SIG-M5 (cell line): ENCODE measurements at regions not wholly inside any gene's neighbourhood (a gene's known extent, or its start where the extent isn't known, plus 50 kb on each side); places are given as distances from the start of the nearest gene placed in this dataset.
"Not testable (repeated sequence)": the region's sequence is repeated elsewhere in the genome, so short reads cannot be mapped to it uniquely, and the experiment has no call there.

ENCODE experiments used
- DNase-seq: peaks from one replicate; lab custom pipeline; 2025; lab: John Stamatoyannopoulos, UW

DNA sequence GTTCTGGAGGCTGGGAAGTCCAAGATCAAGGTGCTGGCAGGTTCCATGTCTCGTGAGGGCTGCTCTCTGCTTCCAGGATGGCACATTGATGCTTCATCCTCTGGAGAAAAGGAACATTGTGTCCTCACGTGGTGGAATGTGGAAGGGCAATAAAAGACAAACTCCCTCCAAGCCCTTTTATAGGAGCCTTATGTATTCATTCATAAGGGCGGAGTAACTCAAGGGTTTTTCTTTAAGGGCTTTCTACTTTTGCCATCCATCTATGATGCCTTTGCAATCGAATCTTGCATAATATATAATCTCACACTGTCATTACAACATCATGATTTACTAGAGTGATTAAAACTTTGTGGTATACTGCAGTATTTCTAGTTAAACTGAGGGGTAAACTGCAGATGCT is 132.7 kb upstream of the DDHD1 start:
- DNase-seq = no peak

DNA sequence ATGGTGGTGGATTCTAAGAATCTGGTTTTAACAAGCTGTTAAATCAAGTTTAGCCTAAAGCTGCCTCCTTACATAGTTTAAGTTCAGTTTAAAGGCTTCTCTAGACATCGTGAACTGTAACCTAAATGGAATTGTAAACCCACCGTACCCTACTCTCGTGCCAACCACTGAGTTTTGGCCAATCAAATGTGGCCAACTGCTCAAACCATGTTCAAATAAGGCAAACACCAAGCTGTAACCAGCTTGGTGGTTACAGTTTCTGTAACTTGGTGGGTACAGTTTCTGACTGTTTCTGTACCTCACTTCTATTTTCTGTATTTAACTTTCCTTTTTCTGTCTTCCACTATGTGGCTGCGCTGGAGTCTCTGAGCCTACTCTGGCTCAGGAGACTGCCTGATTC is 131.9 kb upstream of the DDHD1 start:
- DNase-seq = no peak

DNA sequence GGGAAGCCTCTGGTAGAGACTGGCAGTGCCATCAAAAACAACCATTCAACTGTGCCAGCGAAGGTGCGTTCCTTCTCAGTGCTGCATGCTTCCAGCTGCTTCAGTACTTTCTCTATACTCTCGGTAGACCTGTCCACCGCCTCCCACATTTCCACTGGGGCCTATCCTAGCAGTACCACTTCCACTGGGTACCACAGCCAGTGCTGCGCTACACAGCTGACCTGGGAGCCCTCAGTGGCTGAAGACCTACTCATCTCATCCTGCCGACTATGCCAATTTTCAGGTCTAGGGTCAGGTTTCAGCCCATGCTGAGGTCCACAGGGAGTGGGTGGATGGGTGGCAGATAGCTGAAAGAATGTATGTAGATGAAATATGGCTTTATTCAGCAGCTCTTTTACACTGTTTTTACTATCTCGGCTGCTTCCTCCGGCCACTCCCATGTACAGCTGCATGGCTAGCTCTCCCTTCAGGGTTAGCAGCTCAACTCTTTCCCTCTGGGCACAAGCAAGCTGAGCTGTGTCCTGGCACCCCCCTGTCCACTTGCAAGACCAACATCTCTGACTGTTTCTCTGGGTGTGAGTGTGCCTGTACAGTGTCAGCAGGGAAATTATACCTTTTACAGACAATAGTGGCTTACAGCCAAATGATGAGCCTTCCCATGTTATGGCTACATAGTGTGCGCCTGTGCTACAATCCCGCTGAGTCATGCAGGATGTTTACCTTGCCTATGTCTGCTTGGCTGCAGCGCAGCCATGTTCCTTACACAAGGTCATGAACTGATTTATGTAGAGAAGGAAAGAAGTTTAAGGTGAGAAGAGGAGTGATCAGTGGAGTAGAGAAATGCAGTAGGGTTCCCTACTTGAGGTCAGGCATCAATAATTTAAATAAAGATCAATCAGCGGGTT is 125.7 kb upstream of the DDHD1 start:
- DNase-seq = no peak

DNA sequence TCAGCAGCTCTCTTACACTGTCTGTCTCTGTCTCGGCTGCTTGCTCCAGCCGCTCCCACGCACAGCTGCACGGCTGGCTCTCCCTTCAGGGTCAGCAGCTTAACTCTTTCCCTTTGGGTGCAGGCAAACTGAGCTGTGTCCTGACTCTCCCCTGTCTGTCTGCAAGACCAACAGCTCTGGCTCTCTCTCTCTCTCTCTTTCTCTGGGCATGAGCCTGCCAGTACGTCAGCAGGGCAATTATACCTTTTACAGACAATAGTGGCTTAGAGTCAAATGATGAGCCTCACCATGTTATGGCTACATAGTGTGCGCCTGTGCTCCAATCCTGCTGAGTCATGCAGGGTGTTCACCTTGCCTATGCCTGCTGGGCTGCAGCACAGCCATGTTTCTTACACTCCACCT is 120.5 kb upstream of the DDHD1 start:
- DNase-seq = no peak

DNA sequence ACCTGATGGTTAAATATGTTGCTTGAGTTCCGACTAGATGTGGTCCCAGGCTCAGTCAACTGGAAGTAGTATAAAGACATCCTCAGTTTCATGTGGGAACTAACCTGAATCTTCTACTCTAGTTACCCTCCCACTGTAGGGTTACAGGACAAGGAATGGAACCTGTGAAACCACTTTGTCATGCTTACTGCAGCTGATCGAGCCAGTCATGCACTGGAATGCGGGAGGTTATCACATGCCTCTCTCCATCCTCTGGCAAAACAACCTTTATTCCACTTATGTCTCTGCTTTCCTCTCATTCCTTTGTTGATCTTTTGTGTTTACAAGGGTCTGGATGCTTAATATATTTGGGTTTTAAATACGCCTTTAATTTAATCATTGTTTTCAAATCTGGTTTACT is 111.9 kb upstream of the DDHD1 start:
- no peak for DNase-seq

DNA sequence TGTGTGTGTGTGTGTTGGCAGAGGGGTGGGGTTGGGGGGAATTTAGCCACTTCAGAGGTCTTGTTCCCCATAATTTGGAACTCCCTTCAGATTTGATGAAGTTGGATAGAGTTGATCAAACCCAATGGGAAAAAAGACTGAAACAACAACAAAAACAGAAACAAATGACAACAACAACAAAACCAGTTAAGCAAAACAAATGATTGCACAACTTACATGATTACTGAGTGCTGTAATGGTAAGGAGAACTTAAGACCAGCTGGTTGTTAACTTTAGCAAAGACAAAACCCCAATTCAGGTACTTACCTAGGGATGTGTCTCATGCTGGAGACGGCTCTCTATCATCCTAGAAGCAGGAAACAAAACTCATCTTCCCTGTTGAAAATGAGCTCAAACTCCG is 107.8 kb upstream of the DDHD1 start:
- no peak for DNase-seq

DNA sequence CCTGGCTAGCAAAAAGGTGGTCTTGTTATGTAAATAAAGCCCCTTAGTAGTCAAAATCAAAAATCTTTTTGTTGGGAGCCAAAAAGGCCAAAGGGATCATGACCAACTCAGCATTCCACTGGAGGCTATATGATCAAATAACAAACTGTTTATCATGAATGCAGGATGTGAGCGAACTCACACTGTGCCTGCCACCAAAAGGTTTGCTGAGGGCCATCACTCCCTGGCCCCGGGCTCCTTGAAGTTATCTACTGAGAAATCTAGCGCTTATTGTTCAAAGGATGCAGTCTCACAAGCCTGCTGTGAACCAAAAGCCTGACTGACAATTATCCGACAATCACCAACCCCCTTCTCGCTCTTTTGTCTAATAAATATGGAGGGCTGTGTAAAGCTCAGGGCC is 107.2 kb upstream of the DDHD1 start:
- DNase-seq = no peak

DNA sequence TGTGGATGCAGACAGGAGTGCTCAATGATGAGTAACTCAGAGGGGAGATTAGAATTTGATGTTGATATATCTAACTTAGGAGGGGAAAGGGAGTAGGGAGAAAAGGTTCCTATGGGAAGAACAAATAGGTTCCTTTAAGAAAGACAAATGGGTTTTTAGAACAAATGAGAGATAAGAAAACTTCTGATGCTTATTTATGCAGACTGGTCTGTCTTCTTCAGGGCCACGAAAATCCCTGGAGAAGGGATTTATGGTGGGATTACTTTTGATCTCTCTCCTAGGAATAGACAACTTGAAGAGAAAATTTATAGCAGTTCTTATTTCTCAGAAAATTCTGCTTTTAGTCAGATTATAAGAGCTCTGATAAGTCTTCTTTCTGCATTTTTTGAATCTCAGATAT is 99.0 kb upstream of the DDHD1 start:
- no peak for DNase-seq

DNA sequence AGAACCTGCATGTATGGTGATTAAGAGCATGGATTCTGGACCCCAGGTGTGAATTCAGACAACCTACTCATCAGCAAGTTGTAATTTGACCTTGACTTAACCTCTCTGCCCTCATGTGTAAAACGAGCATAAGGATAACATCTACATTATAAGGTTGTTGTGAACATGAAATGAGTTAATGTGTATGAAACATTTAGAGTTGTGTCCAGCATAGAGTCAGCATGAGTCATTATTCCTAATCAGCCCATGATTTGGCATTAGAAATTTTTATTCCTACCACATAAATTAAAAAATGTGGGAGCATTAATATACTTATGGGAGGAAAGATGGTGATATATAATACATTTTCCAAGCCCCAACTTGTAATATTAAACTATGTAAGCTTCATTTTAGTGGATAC is 95.9 kb upstream of the DDHD1 start:
- no peak for DNase-seq

DNA sequence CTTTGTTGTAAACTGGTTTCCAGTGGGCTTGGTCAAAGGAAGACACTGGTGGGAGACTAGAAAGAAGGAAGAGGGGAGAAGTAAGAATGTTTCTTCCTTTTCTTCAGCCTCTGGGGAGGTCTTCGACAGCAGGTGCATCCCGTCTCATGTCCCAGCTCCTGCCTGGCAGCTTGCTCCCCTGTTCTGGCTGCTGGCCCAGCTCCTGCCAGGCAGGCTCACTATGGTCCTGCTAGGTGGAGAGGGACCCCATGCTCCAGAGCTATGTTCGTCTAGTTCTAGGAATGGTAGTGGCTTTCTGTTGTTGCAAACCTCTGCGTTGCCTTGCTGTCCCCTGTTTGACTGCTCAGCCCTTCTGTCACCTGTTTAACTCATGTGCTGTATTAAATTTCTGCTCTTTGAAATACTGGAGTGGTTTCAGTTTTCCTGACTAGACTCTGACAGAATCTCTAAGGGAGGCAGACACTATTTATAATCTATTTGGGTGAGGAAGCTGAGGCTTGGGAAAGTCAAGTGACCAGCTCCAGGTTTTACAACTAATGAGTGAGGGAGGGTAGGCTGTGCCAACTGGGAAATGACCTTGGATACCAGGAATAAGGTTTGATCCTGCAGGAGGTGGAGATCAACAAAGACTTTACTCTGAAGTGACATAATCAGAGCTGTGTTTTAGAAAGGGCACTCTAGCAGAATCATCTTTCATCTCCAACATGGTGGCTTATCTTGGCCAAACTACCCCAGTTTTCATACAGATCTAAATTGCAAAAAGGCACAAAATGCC is 94.7 kb upstream of the DDHD1 start:
- DNase-seq = no peak

DNA sequence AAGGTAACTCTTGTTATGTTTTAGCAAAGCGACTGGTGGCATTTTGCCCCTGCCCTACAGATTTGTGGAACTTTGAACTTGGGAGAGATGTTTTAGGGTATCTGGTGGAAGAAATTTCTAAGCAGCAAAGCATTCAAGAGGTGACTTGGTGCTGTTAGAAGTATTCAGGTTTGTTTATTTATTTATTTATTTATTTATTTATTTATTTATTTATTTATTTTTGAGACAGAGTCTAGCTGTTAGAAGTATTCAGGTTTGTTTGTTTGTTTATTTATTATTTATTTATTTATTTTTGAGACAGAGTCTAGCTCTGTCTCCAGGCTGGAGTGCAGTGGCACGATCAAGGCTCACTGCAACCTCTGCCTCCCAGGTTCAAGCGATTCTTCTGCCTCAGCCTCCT is 89.8 kb upstream of the DDHD1 start:
- not testable (repeated sequence) for DNase-seq

DNA sequence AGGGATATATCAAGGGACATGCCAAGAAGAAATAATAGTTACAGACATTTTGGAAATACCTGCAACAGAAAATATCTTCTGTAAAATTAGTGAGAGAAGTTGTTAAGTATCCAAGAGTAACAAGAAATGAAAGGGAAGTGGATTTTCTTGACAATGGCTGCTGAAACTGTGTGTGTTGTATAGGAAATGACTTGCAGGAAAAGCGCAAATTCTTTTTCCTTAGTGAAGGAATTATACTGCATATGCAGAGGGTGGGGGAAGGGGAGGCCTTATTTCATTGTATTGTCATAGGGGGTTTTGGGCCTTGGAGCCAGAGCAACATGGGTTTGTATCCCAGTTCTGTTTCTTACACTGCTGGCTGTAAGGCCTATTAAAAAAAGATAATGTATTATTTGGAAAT is 84.4 kb upstream of the DDHD1 start:
- DNase-seq = no peak

DNA sequence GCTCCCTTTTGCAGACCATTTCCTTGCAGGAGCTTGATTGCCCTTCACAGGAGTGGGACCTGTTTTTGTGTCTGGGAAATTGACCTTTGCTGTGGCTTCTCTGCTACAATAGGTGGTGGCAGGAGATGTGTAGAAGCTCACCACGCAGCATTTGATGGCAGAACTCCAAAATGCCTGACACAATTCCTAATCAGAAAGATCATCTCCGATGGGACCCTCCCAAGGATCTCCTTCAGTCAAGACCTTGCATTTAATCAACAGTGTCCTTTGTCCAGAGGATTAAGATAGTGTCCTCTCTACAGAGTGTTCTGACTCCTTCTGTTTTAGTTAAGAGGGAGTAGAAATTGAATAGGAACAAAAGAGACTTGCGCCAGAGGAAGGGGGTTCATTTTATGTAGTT is 83.6 kb upstream of the DDHD1 start:
- no peak for DNase-seq

DNA sequence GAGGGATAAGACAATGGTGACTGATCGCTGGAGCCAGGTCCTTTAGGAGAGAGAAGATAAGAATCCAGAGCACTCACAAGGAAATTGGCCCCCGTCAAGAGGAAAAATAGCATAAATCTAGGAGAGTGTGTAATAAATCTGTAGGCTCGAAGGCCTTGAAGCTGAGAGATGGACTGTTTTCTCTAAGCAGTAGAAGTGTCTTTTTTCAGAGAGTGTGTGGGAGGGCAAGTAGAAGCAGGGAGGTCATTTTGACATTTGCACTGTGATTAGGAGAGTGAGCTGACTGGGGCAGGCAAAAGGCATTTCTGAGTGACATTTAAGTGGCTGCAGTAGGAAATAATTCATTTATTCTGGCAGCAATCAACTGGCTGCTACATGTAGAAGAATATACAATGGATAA is 78.0 kb upstream of the DDHD1 start:
- no peak for DNase-seq

DNA sequence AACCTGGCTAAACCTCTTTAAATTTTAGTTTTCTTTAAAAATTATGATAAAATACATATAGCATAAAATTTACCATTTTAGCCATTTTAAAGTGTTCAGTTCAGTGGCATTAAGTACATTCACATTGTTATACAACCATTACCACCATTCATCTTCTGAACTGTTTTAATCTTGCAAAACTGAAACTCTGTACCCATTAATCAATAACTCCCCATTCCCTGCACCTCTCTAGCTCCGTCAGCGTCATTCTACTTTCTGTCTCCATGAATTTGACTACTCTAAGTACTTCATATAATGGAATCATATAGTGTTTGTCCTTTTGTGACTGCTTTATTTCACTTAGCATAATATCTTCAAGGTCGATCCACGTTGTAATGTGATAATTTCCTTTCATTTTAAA is 75.8 kb upstream of the DDHD1 start:
- DNase-seq = no peak

DNA sequence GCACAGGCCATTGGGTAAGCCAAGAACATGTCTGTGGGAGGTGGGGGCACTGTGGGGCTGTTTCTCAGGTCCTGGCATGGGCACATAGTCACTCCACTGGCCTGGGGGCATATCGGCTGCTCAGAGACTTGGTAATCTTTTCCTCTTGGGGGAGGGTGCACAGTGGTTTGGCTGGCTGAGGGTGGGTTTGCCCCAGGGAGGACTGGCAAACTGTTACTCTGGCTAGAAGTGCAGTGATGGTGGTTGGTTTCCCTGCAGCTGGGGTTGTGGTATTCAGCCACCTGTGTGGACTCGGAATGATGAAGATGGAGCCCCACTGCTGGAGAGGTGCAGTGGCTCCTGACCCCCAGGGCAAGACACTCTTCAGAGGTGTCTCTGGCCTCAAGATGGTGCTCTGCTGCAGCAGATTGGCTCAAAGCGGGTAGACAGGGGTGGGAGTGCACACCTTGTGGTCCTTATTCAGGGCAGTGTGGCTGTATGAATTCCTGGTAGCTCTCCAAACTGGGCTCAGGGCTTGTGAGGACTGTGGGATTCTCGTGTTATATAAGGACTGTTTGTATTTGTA is 74.1 kb upstream of the DDHD1 start:
- DNase-seq = no peak

DNA sequence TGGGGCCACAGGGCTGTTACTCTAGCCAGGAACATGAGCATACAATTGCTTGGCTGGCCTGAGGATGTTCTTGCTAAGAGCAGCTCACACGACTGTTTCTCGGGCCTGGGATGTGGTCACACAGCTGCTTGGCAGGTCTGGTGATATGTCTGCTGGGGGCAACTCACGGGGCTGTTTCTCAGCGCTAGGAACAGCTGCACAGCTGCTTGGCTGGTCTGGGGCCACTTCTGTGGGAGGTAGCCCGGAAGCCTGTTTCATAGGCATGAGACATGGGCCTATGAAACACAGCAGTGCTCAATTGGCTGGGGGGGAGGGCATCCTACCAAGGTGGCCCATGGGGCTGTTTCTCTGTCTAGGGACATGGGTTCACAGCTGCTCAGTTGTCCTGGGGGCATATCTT is 73.4 kb upstream of the DDHD1 start:
- DNase-seq = no peak

DNA sequence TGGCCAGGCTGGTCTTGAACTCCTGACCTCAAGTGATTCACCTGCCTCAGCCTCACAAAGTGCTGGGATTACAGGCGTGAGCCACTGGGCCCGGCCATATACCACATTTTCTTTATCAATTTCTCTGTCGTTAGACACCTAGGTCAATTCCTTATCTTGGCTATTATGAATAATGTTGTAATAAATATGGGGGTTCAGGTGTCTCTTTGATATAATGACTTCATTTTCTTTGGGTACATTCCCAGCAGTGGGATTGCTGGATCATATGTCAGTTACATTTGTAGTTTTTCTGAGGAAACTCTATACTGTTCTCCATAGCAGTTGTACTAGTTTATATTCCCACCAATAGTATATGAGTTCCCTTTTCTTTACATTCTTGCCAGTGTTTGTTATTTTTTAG is 67.8 kb upstream of the DDHD1 start:
- no peak for DNase-seq

DNA sequence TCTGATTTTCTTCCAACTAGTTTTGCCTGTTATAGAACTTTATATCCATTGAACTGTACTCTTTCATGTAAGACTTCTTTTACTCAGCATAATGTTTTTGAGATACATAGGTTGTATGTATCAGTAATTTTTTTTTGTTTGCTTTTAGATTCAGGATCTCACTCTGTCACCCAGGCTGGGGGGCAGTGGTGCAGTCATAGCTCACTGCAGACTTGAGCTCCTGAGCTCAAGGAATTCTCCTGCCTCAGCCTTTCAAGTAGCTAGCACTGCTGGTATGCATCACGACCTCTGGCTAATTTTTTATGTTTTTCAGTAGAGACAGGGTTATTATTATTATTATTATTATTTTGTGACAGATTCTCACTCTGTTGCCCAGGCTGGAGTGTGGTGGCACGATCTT is 65.0 kb upstream of the DDHD1 start:
- no peak for DNase-seq

DNA sequence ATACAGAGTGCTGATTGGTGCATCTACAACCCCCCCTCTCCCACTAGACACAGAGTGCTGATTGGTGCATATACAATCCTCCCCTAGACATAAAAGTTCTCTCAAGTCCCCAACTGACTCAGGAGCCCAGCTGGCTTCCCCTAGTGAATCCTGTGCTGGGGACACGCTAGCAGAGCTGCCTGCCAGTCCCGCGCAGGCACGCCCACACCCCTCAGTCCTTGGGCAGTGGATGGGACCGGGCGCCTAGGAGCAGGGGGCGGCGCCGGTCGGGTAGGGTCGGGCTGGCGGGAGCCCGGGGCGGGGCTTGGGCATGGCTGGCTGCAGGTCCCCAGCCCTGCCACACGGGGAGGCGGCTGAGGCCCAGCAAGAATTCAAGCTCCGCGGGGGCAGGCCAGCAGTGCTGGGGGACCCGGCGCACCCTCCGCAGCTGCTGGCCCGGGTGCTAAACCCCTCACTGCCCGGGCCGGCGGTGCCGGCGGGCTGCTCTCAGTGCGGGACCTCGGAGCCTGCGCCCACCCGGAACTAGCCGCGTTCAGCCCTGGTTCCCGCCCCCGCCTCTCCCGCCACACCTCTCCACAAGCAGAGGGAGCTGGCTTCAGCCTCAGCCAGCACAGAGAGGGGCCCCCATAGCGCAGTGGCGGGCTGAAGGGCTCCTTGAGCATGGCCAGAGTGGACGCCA is 64.3 kb upstream of the DDHD1 start:
- no peak for DNase-seq

DNA sequence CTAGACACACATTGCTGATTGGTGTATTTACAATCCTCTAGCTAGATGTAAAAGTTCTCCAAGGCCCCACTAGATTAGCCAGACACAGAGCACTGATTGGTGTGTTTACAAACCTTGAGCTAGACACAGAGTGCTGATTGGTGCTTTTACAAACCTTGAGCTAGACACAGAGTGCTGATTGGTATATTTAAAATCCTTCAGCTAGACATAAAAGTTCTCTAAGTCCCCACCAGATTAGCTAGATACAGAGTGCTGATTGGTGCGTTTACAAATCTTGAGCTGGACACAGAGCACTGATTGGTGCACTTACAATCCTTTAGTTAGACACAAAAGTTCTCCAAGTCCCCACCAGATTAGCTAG is 63.8 kb upstream of the DDHD1 start:
- not testable (repeated sequence) for DNase-seq

DNA sequence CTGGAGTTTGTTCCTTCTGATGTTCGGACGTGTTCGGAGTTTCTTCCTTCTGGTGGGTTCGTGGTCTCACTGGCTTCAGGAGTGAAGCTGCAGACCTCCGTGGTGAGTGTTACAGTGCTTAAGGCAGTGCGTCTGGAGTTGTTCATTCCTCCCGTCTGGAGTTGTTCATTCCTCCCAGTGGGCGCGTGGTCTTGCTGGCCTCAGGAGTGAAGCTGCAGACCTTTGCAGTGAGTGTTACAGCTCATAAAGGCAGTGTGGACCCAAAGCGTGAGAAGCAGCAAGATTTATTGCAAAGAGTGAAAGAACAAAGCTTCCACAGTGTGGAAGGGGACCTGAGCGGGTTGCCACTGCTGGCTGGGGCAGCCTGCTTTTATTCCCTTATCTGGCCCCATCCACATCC is 63.4 kb upstream of the DDHD1 start:
- DNase-seq = not testable (repeated sequence)

DNA sequence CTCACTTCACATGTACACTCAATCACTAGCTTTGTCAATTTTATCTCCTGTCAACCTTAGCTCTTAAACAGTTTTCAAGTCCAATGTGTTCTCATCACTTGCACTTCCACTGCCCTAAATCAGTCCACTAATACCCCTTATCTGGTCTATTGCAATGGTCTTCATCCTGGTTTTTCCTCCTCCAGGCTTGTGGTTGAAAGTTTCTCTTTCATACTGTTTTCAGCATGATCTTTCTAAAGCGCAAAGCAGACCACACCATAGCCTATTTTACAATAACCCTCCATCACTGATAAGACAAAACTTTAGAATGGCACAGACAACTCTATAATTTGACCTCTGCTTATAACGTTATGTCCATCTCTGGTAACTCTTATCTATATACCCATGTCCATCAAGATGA is 62.0 kb upstream of the DDHD1 start:
- DNase-seq = no peak
